Rectal smooth muscle tissue (tissue), 1 donor: ENCODE measurements at regions not wholly inside any gene's neighbourhood (a gene's known extent, or its start where the extent isn't known, plus 50 kb on each side); places are given as distances from the start of the nearest gene placed in this dataset.

Experiments
- H3K27ac ChIP-seq: one replicate; pipeline ENCODE4 v1.7.0; 2013; ENCODE audit warnings: low read depth, low read length, inconsistent platforms
- H3K27me3 ChIP-seq: one replicate; pipeline ENCODE4 v1.7.0; 2013; ENCODE audit warnings: low read length; ENCODE audit not compliant: control insufficient read depth, insufficient read depth
- H3K36me3 ChIP-seq: one replicate; pipeline ENCODE4 v1.7.0; 2013; ENCODE audit warnings: low read length; ENCODE audit not compliant: control insufficient read depth, insufficient read depth
- H3K4me1 ChIP-seq: one replicate; pipeline ENCODE4 v1.7.0; 2013; ENCODE audit warnings: low read length; ENCODE audit not compliant: control insufficient read depth, insufficient read depth
- H3K4me3 ChIP-seq: one replicate; pipeline ENCODE4 v1.7.0; 2013; ENCODE audit warnings: low read length
- H3K9ac ChIP-seq: one replicate; pipeline ENCODE4 v1.7.0; 2013; ENCODE audit warnings: low read length

GRCh38 chr2:180124273-180125139, 117.4 kb upstream of the CWC22 start:
- no peak overlapping the region for H3K4me3 ChIP-seq
- H3K27me3 ChIP-seq: no peaks in the 10 kb centered on the region
- H3K4me1 ChIP-seq: peaks cover 3% of the 10 kb centered on the region
- no peaks in the 10 kb centered on the region for H3K36me3 ChIP-seq
- no peak overlapping the region for H3K27ac ChIP-seq
- H3K9ac ChIP-seq: no peak overlapping the region

DNA sequence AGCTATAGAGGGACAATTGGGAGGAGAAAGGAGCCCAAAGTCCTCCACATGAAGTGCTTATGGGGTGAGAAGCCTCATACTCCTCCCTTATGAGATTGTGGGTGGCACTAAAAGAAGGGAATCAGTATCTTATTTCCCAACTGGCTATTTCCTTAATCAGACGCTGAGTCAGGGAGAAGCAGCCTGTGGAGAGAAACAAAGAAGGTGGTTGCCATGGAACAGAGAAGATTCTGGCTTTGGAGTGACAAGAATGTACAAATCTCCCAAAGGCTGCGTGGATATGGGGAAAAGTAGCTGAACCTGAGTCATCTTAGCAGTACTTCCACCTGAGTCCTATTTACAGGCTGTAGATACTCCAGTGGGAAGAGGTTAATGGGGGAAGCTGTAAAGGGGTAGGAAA, 115.8 kb upstream of the CWC22 start:
- Histone ChIP-seq H3K27ac (no peak overlapping the region), H3K9ac (no peak overlapping the region), H3K4me1 (peaks cover 3% of the 10 kb centered on the region), H3K27me3 (no peaks in the 10 kb centered on the region), H3K36me3 (no peaks in the 10 kb centered on the region), H3K4me3 (no peak overlapping the region)

DNA sequence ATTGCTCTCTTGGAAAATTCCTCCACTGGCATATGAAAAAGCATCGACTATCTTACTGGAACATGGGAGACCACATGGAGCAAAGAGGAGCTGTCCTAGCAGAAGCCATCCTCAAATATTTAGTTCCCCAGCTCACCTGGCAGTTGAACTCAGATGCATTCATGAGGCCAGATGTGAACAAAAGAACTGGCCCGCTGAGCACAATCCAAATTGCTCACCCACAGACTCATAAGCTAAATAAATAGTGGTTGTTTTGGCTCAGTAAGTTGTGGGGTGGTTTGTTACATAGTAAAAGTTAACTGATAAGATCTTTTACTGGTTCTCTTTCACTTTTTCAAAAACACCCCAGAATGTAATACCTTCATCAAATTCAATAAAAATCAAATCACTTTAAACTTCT, 108.6 kb upstream of the CWC22 start:
- Histone ChIP-seq H3K4me1 (no peaks in the 10 kb centered on the region), H3K27ac (no peak overlapping the region), H3K36me3 (no peaks in the 10 kb centered on the region), H3K9ac (no peak overlapping the region), H3K4me3 (no peak overlapping the region), H3K27me3 (no peaks in the 10 kb centered on the region)

GRCh38 chr2:180115269-180115668, 108.2 kb upstream of the CWC22 start:
- no peak overlapping the region for H3K27ac ChIP-seq
- H3K4me1 ChIP-seq: no peaks in the 10 kb centered on the region
- H3K4me3 ChIP-seq: no peak overlapping the region
- H3K9ac ChIP-seq: no peak overlapping the region
- H3K27me3 ChIP-seq: no peaks in the 10 kb centered on the region
- H3K36me3 ChIP-seq: no peaks in the 10 kb centered on the region

DNA sequence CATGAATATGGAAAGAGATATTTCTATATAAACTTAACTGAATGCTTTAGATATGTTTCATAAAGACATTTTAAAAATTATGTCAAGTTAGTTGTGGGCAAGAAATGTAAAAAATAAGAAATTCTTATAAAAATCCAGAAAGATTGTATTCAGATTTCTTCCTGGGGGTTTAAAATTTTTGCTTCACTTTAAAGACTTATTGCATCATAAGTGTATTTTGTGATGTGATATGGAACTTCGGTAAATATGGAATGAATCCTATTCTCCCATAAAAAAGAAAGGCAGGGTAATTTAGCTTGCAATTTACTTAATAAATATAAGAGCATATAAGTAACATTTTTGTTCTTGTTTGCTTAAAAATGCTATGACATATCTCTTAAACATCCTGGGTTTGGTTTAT, 104.8 kb upstream of the CWC22 start:
- no peak overlapping the region for H3K27ac ChIP-seq
- H3K27me3 ChIP-seq: no peaks in the 10 kb centered on the region
- H3K4me3 ChIP-seq: no peak overlapping the region
- H3K36me3 ChIP-seq: no peaks in the 10 kb centered on the region
- H3K4me1 ChIP-seq: no peaks in the 10 kb centered on the region
- H3K9ac ChIP-seq: no peak overlapping the region

GRCh38 chr2:180110469-180110868, 103.4 kb upstream of the CWC22 start:
- Histone ChIP-seq H3K36me3 (no peaks in the 10 kb centered on the region), H3K27me3 (no peaks in the 10 kb centered on the region), H3K4me1 (no peaks in the 10 kb centered on the region), H3K4me3 (no peak overlapping the region), H3K27ac (no peak overlapping the region), H3K9ac (no peak overlapping the region)

DNA sequence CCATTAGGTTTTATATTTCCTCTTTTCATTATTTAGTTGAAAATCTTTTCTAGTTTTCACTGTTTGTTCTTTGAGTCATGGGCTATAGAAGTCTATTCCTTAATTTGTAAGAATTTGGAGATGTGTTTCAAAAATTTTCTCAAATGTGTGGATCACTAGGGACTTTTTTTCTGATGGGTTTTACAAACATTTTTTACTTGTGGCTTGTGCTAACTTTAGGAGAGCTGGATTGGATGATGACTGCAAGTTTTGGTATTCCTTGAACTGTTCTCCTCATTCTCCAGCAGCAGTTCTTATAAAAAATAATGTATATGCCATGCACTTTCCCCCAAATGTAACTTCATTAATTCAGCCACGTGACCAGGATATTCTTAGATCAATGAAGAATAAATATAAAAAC, 94.7 kb upstream of the CWC22 start:
- no peaks in the 10 kb centered on the region for H3K27me3 ChIP-seq
- H3K4me3 ChIP-seq: no peak overlapping the region
- H3K9ac ChIP-seq: no peak overlapping the region
- no peak overlapping the region for H3K27ac ChIP-seq
- H3K36me3 ChIP-seq: no peaks in the 10 kb centered on the region
- no peaks in the 10 kb centered on the region for H3K4me1 ChIP-seq

GRCh38 chr2:180099308-180099707, 92.2 kb upstream of the CWC22 start:
- Histone ChIP-seq H3K27me3 (no peaks in the 10 kb centered on the region), H3K36me3 (no peaks in the 10 kb centered on the region), H3K4me3 (no peak overlapping the region), H3K4me1 (no peaks in the 10 kb centered on the region), H3K27ac (no peak overlapping the region), H3K9ac (no peak overlapping the region)

- no peaks in the 10 kb centered on the region for H3K27me3 ChIP-seq
- no peaks in the 10 kb centered on the region for H3K36me3 ChIP-seq
- no peak overlapping the region for H3K9ac ChIP-seq
- no peak overlapping the region for H3K4me3 ChIP-seq
- no peaks in the 10 kb centered on the region for H3K4me1 ChIP-seq
- H3K27ac ChIP-seq: no peak overlapping the region
Observed at GRCh38 chr2:180085144-180085543, 78.0 kb upstream of the CWC22 start.

GRCh38 chr2:180077295-180077906, 70.3 kb upstream of the CWC22 start:
- Histone ChIP-seq H3K27ac (no peak overlapping the region), H3K36me3 (no peaks in the 10 kb centered on the region), H3K9ac (no peak overlapping the region), H3K27me3 (no peaks in the 10 kb centered on the region), H3K4me3 (no peak overlapping the region), H3K4me1 (no peaks in the 10 kb centered on the region)

DNA sequence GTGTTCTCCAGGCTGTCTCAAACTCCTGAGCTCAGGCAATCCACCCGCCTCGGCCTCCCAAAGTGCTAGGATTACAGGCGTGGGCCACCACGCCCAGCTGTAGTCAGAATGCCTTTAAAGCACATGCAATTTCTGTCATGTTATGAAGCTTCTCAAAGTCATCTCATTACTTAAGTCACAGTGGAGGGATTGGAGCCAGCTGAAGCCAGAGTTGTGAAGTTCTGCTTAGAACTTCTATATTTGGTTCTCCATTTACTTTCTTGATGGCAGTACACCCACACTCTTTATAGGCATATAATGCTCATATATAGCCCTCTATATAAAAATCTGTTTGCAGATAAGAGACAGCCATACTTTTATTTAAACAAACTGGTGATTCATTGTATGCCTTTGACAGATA, 68.8 kb upstream of the CWC22 start:
- Histone ChIP-seq H3K27ac (no peak overlapping the region), H3K4me1 (no peaks in the 10 kb centered on the region), H3K36me3 (no peaks in the 10 kb centered on the region), H3K9ac (no peak overlapping the region), H3K4me3 (no peak overlapping the region), H3K27me3 (no peaks in the 10 kb centered on the region)

DNA sequence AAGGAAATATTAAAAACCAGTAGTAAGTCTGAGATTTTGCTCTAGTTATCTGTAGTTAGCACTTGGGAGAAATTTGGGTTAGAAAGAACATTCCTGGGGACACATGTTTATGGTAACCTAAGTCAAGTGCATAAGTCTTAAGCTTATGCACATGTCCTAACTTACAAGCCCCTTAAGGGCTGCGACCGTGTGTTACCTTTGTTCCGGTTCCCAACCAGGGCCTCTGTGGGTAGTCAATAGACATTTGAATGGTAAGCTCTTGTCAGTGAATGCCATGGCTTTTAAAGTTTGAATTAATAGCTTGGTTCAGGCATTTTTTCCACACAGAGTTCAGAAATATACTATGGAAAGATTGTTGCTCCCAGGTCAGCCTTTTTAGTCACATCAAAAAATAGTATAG, 64.7 kb upstream of the CWC22 start:
- Histone ChIP-seq H3K4me3 (no peak overlapping the region), H3K4me1 (no peaks in the 10 kb centered on the region), H3K27ac (no peak overlapping the region), H3K36me3 (no peaks in the 10 kb centered on the region), H3K9ac (no peak overlapping the region), H3K27me3 (no peaks in the 10 kb centered on the region)
